Sigmoid colon (tissue), 6 donors: ENCODE measurements at regions not wholly inside any gene's neighbourhood (a gene's known extent, or its start where the extent isn't known, plus 50 kb on each side); places are given as distances from the start of the nearest gene placed in this dataset.
A peak's percentile ranks its signal among the peaks of the same experiment; 100 is the strongest.

Experiments used
- DNase-seq: peaks from one replicate; pipeline ENCODE4 v3.0.0-alpha.2; 2019
- H3K27ac ChIP-seq, 4 donors: fragments of 200-600 bp; sonication (generic); one replicate each; pipeline ENCODE4 v1.5.1; 2016 to 2019; ENCODE audit warnings: mild to moderate bottlenecking in 1 of 4
- H3K27me3 ChIP-seq, 3 donors: fragments of 200-600 bp; sonication (generic); one replicate each; pipeline ENCODE4 v1.5.1; 2019; ENCODE audit warnings: mild to moderate bottlenecking in 1 of 3
- H3K36me3 ChIP-seq, 4 donors: fragments of 200-600 bp; sonication (generic); one replicate each; pipeline ENCODE4 v1.5.1; 2016 to 2019
- H3K4me1 ChIP-seq, 4 donors: fragments of 200-600 bp; sonication (generic); one replicate each; pipeline ENCODE4 v1.5.1; 2017 to 2019
- H3K4me3 ChIP-seq, 4 donors: fragments of 200-600 bp; sonication (generic); one replicate each; pipeline ENCODE4 v1.5.1; 2017 to 2019; ENCODE audit warnings: mild to moderate bottlenecking in 2 of 4, moderate library complexity in 1 of 4
- H3K9me3 ChIP-seq, 4 donors: fragments of 200-600 bp in 3 of 4; sonication (generic) in 3 of 4; one replicate each; pipeline versions ENCODE4 v1.5.1 to v1.6.1; 2013 to 2019
- CTCF ChIP-seq, 4 experiments: fragments of 450-650 bp in 3 of 4; fragments of 200-600 bp in 1 of 4; IDR thresholded peaks; one replicate each; pipeline ENCODE4 v1.5.1; 2016 to 2019; ENCODE audit warnings: antibody characterized with exemption in 4 of 4, mild to moderate bottlenecking in 3 of 4, moderate library complexity in 2 of 4
- EP300 ChIP-seq, 4 donors: sonication (generic); formaldehyde crosslinking; IDR thresholded peaks; one replicate each; pipeline ENCODE4 v1.6.1; 2017; ENCODE audit warnings: antibody characterized with exemption in 4 of 4
- POLR2A ChIP-seq, 2 donors: fragments of 450-650 bp; IDR thresholded peaks; one replicate each; pipeline ENCODE4 v1.6.1; 2016; ENCODE audit warnings: antibody characterized with exemption in 2 of 2, mild to moderate bottlenecking in 2 of 2, moderate library complexity in 2 of 2
- POLR2AphosphoS5 ChIP-seq, 4 donors: sonication (generic); formaldehyde crosslinking; IDR thresholded peaks; one replicate each; pipeline ENCODE4 v1.6.1; 2017; ENCODE audit warnings: antibody characterized with exemption in 4 of 4
- WGBS, 2 donors: extraction: QIAGEN DNeasy Blood & Tissue Kit; methylation state at CpG; one replicate each; pipeline ENCODE4 v1.1.7; 2013; 5-methylcytosine and 5-hydroxymethylcytosine counted together
- intact Hi-C: fragments of 100-400 bp; cut with DNase I; formaldehyde crosslinking; loops from one replicate; pipeline ENCODE4 v1.15.1; 2023
- donor health status: healthy with polysubstance abuse.
- donor health status: healthy.

- no peak overlapping the region for H3K27ac ChIP-seq
- no peaks in the 10 kb centered on the region for H3K36me3 ChIP-seq
- intact Hi-C loops, result no loop called here
- H3K27me3 ChIP-seq, result no peaks in the 10 kb centered on the region
- TF ChIP-seq EP300 (IDR thresholded peaks at IDR 0.05) (no peak), POLR2A (IDR thresholded peaks at IDR 0.05) (no peak), CTCF (IDR thresholded peaks at IDR 0.05) (no peak), POLR2AphosphoS5 (IDR thresholded peaks at IDR 0.05) (no peak)
- no peaks in the 10 kb centered on the region for H3K9me3 ChIP-seq
- no peak overlapping the region for H3K4me3 ChIP-seq
- no peak for DNase-seq
- H3K4me1 ChIP-seq, result no peaks in the 10 kb centered on the region
- WGBS, 2 donors, result 93 to 100% methylated on average over 2 of the region's 2 CpGs
These were observed 164.8 kb upstream of the CDK1 start for GRCh38 chr10:60613434-60613833.

GRCh38 chr10:60611291-60611747 lies 167.0 kb upstream of the CDK1 start:
- WGBS, 2 donors, result 85 to 87% methylated on average over 5 of the region's 5 CpGs

GRCh38 chr10:60607372-60607771 lies 170.9 kb upstream of the CDK1 start:
- WGBS, 2 donors, result 90 to 92% methylated on average over 3 of the region's 3 CpGs
- TF ChIP-seq POLR2A (IDR thresholded peaks at IDR 0.05) (no peak), POLR2AphosphoS5 (IDR thresholded peaks at IDR 0.05) (no peak), EP300 (IDR thresholded peaks at IDR 0.05) (no peak), CTCF (IDR thresholded peaks at IDR 0.05) (no peak)
- no peak overlapping the region for H3K4me3 ChIP-seq

More at GRCh38 chr10:60611291-60611747, 167.0 kb upstream of the CDK1 start:
- TF ChIP-seq EP300 (IDR thresholded peaks at IDR 0.05), result no peak
- no peak for TF ChIP-seq POLR2A (IDR thresholded peaks at IDR 0.05)
- TF ChIP-seq POLR2AphosphoS5 (IDR thresholded peaks at IDR 0.05), result no peak
- TF ChIP-seq CTCF (IDR thresholded peaks at IDR 0.05), result no peak
- Histone ChIP-seq H3K27ac (no peak overlapping the region), H3K27me3 (no peaks in the 10 kb centered on the region), H3K4me3 (no peak overlapping the region), H3K9me3 (no peaks in the 10 kb centered on the region), H3K36me3 (no peaks in the 10 kb centered on the region), H3K4me1 (peaks cover 0 to 7% (median 4%) of the 10 kb centered on the region in 4 donors)
- no peak for DNase-seq
- intact Hi-C loops, result no loop called here

GRCh38 chr10:60606343-60607080 lies 171.8 kb upstream of the CDK1 start:
- no peak for DNase-seq
- no peak overlapping the region for H3K4me3 ChIP-seq
- no peaks in the 10 kb centered on the region for H3K9me3 ChIP-seq
- no peak overlapping the region for H3K27ac ChIP-seq
- TF ChIP-seq CTCF (IDR thresholded peaks at IDR 0.05), result no peak
- no peak for TF ChIP-seq POLR2A (IDR thresholded peaks at IDR 0.05)
- peak in 2 of 4 donors; percentile 51 to 53 for TF ChIP-seq POLR2AphosphoS5 (IDR thresholded peaks at IDR 0.05)
- TF ChIP-seq EP300 (IDR thresholded peaks at IDR 0.05), result no peak
- H3K36me3 ChIP-seq, result no peaks in the 10 kb centered on the region
- no peaks in the 10 kb centered on the region for H3K27me3 ChIP-seq
- intact Hi-C loops, result no loop called here
- 66 to 70% methylated on average over 2 of the region's 2 CpGs for WGBS, 2 donors
- peaks cover 0 to 18% (median 8%) of the 10 kb centered on the region in 4 donors for H3K4me1 ChIP-seq

More at GRCh38 chr10:60607372-60607771, 170.9 kb upstream of the CDK1 start:
- peaks cover 0 to 18% (median 8%) of the 10 kb centered on the region in 4 donors for H3K4me1 ChIP-seq
- no peak overlapping the region for H3K27ac ChIP-seq
- no peaks in the 10 kb centered on the region for H3K36me3 ChIP-seq
- no peaks in the 10 kb centered on the region for H3K9me3 ChIP-seq
- intact Hi-C loops, result no loop called here
- no peak for DNase-seq
- H3K27me3 ChIP-seq, result no peaks in the 10 kb centered on the region
